Heart left ventricle (tissue), 16 donors: ENCODE measurements at regions not wholly inside any gene's neighbourhood (a gene's known extent, or its start where the extent isn't known, plus 50 kb on each side); places are given as distances from the start of the nearest gene placed in this dataset.

Experiments
- ATAC-seq, 4 donors: fragments of 200-7000 bp; cut with Tn5 transposase; one replicate each; pipeline ENCODE4 v1.9.1; 2020 to 2022; ENCODE audit warnings: moderate library complexity in 4 of 4, mild to moderate bottlenecking in 3 of 4, moderate number of reproducible peaks in 1 of 4
- DNase-seq, 5 donors: peaks; one replicate each; pipeline ENCODE4 v3.0.0-alpha.2; 2020
- H3K27ac ChIP-seq, 12 donors: fragments of 200-600 bp; sonication (generic) in 4 of 12; one replicate each; pipeline versions ENCODE4 v1.5.0 to v1.8.0; 2016 to 2022; ENCODE audit warnings: mild to moderate bottlenecking in 2 of 12
- H3K27me3 ChIP-seq, 9 donors: fragments of 200-600 bp; sonication (generic) in 2 of 9; one replicate each; pipeline versions ENCODE4 v1.5.1 to v1.8.0; 2016 to 2022; ENCODE audit warnings: mild to moderate bottlenecking in 3 of 9
- H3K36me3 ChIP-seq, 9 donors: fragments of 200-600 bp; sonication (generic) in 2 of 9; one replicate each; pipeline versions ENCODE4 v1.5.0 to v1.8.0; 2018 to 2022; ENCODE audit warnings: mild to moderate bottlenecking in 2 of 9
- H3K4me1 ChIP-seq, 12 donors: fragments of 200-600 bp; sonication (generic) in 4 of 12; one replicate each; pipeline versions ENCODE4 v1.5.0 to v1.8.0; 2016 to 2022; ENCODE audit warnings: mild to moderate bottlenecking in 3 of 12
- H3K4me3 ChIP-seq, 12 donors: fragments of 200-600 bp; sonication (generic) in 4 of 12; one replicate each; pipeline versions ENCODE4 v1.5.0 to v1.8.0; 2017 to 2022; ENCODE audit warnings: mild to moderate bottlenecking in 9 of 12, moderate library complexity in 4 of 12
- H3K9me3 ChIP-seq, 12 donors: fragments of 200-600 bp; sonication (generic) in 4 of 12; one replicate each; pipeline versions ENCODE4 v1.5.0 to v1.8.0; 2016 to 2022; ENCODE audit warnings: mild to moderate bottlenecking in 1 of 12
- POLR2A ChIP-seq, 2 donors: fragments of 450-650 bp; IDR thresholded peaks; one replicate each; pipeline ENCODE4 v1.6.1; 2017; ENCODE audit warnings: antibody characterized with exemption in 2 of 2, mild to moderate bottlenecking in 2 of 2, moderate library complexity in 2 of 2
- WGBS, 4 donors: extraction: QIAGEN DNeasy Blood & Tissue Kit in 2 of 4; methylation state at CpG; one replicate each; pipeline versions ENCODE4 v1.1.5 to v1.1.7; 2013 to 2018; 5-methylcytosine and 5-hydroxymethylcytosine counted together
- intact Hi-C, 10 donors: fragments of 100-400 bp; cut with DNase I; formaldehyde crosslinking; loops; one replicate each; pipeline versions ENCODE4 v1.11.1 to v1.14.2; 2022
- TF ChIP-seq, protein P1 (sequence below), 12 donors: fragments of 200-600 bp; sonication (generic) in 4 of 12; IDR thresholded peaks; one replicate each; pipeline versions ENCODE4 v1.5.0 to v1.8.0; 2018 to 2022; ENCODE audit warnings: antibody characterized with exemption in 12 of 12, mild to moderate bottlenecking in 5 of 12
- donor health status: ischemic (EF 13 %, LVEDD 7.1; RV severe dilation, severe dysfunction).
- donor health status: healthy with polysubstance abuse.
- donor health status: DM: no; HTN: yes; CAD: no.
- donor health status: DM: no; HTN: no; CAD: no.
- donor health status: ischemic (EF 25% LVEDD 6.9; RV normal size, moderate dysfunction).
- donor health status: ischemic (EF 25% LVEDD 5.7; RV mildly dilated, moderate dysfunction).
- donor health status: healthy.
- donor health status: DM: yes; HTN: yes; CAD: no.
- donor health status: ischemic (EF 35%, LVEDD 5.7; RV mildly dilated, moderate dysfunction).
- donor health status: nonischemic (EF 11% LVEDD 7.7; RV severe dilation, severe dysfunction).
- donor health status: DM: yes; HTN: yes; CAD: no.
- donor health status: PGD.
- donor health status: ischemic (EF 29% LVEDD 5.4; RV normal size, mild dysfunction).
- donor health status: nonischemic (EF 23%, LVEDD 6.1; RV moderate dilation, normal function).

DNA sequence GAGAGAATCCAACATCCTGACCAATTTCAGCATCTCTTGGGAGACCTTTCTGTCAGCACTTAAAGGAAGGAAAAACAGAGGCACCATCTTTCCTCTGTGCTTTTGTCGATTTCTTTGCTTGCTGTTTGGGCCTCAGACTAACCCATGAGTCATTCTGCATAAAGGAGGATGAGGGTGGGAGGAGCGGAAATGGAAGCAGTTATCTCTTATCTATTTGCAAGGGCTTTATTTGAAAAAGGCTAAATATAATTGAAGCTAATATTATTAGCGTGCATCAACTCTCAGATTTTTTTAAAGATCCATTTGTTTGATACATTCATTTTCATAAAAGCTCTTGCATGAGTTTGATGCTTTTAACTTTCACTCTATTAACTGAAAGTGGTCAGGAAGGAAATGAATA lies 72.9 kb downstream of the ZNF622 start:
- no peaks in the 10 kb centered on the region for H3K27me3 ChIP-seq
- intact Hi-C loops, result no loop called here
- no peak overlapping the region for H3K4me3 ChIP-seq
- DNase-seq (no peak), ATAC-seq (no peak)
- H3K9me3 ChIP-seq, result peaks cover 0 to 3% (median 0%) of the 10 kb centered on the region in 12 donors
- no peaks in the 10 kb centered on the region for H3K4me1 ChIP-seq
- TF ChIP-seq, protein P1, sequence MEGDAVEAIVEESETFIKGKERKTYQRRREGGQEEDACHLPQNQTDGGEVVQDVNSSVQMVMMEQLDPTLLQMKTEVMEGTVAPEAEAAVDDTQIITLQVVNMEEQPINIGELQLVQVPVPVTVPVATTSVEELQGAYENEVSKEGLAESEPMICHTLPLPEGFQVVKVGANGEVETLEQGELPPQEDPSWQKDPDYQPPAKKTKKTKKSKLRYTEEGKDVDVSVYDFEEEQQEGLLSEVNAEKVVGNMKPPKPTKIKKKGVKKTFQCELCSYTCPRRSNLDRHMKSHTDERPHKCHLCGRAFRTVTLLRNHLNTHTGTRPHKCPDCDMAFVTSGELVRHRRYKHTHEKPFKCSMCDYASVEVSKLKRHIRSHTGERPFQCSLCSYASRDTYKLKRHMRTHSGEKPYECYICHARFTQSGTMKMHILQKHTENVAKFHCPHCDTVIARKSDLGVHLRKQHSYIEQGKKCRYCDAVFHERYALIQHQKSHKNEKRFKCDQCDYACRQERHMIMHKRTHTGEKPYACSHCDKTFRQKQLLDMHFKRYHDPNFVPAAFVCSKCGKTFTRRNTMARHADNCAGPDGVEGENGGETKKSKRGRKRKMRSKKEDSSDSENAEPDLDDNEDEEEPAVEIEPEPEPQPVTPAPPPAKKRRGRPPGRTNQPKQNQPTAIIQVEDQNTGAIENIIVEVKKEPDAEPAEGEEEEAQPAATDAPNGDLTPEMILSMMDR (IDR thresholded peaks at IDR 0.05), result no peak
- no peak for TF ChIP-seq POLR2A (IDR thresholded peaks at IDR 0.05)
- H3K36me3 ChIP-seq, result no peaks in the 10 kb centered on the region
- no peak overlapping the region for H3K27ac ChIP-seq
- WGBS, 4 donors, result 36 to 53% (median 43%) methylated on average over 3 of the region's 3 CpGs

DNA sequence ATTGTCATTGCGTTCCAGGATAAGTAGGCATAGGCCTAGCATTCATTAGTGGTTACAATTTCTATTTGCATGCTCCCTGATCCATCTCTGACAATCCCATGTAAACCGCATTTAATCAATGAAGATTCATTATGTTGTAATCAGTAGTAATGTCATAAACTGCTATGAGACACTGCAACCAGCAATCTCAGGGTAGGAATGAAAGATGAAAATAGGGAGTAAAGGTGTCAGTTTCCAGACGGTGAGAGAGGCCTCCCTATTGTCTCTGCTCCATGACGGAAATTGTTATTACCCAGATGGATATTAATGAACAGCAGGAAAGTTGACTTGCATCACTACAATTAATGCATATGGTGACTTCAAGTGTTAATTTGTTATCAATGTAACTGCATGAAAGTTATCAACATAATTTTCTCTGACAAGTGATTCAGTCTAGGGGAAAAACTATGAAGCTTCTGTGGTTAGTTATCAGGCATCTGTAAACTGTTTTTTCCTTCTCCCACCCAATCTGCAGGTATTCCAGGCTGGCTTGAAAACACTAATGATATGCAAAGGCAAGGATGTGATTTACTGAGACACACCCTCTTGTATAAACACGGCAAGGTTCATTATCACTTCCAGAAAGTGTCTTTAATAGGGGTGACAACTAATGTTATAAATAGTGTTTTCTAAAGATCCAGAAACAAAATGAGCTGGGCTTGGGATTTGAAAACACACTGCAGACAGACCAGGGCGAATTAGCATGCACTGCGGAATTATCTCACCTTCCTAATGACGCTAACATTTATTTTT lies 73.5 kb downstream of the ZNF622 start:
- ATAC-seq (no peak), DNase-seq (no peak)
- no peak overlapping the region for H3K27ac ChIP-seq
- H3K4me1 ChIP-seq, result no peaks in the 10 kb centered on the region
- no peak overlapping the region for H3K4me3 ChIP-seq
- no peak for TF ChIP-seq POLR2A (IDR thresholded peaks at IDR 0.05)
- TF ChIP-seq, protein P1 (IDR thresholded peaks at IDR 0.05), result no peak
- H3K9me3 ChIP-seq, result no peaks in the 10 kb centered on the region
- H3K27me3 ChIP-seq, result no peaks in the 10 kb centered on the region
- intact Hi-C loops, result no loop called here
- no peaks in the 10 kb centered on the region for H3K36me3 ChIP-seq
- WGBS, 4 donors, result 64 to 67% (median 65%) methylated on average over 8 of the region's 8 CpGs

DNA sequence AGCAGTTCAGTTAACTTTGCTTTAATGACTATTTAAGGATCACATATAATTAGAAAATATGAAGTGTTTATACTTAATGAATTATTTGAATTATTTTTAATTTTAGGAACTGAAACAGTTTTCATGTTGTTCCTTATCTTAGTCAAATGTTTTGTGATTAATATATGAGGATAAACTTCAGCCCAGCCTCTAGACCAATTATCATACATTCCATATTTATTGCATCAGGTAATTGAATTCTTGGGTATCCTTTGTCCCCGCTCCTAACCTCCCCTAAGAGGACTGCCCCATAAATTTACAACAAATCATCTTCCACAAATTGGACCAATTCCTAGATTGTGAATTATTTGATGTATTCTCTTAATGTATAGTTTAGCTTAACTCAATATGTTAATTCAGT lies 74.8 kb downstream of the ZNF622 start:
- Histone ChIP-seq H3K4me3 (no peak overlapping the region), H3K9me3 (no peaks in the 10 kb centered on the region), H3K27me3 (no peaks in the 10 kb centered on the region), H3K4me1 (no peaks in the 10 kb centered on the region), H3K27ac (no peak overlapping the region), H3K36me3 (no peaks in the 10 kb centered on the region)
- DNase-seq (no peak), ATAC-seq (no peak)
- intact Hi-C loops, result no loop called here
- 91 to 100% (median 93%) methylated on average over 1 of the region's 1 CpG for WGBS, 4 donors
- TF ChIP-seq, protein P1 (IDR thresholded peaks at IDR 0.05), result no peak
- no peak for TF ChIP-seq POLR2A (IDR thresholded peaks at IDR 0.05)

DNA sequence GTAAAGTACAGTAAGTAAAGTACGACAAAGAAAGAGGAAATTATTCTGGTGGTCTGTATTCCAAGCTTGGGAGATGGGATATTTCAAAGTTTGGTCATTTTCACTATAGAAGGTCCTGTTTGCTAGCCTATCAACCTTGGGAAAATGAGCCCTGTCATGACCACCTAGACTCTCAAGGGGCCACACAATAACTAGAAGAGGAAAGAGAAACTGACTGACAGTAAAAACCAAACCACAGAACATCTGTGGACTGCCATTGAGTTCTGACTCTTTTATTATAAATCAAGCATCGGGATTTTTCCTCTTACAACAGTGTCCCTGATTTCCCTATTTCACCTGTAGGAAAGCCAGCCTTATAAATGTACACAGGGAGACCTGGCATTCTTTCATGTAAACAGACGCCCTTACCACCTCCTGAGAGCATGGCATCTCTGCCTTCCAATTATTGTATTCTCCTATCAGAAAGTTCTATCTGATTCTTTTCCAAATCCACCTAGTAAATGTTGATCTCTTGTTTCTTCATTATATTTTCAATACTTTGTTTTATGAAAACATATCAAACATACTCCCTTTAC lies 80.0 kb downstream of the ZNF622 start:
- no peak for ATAC-seq
- Histone ChIP-seq H3K4me1 (no peaks in the 10 kb centered on the region), H3K27me3 (no peaks in the 10 kb centered on the region), H3K36me3 (no peaks in the 10 kb centered on the region), H3K4me3 (no peak overlapping the region), H3K27ac (no peak overlapping the region), H3K9me3 (no peaks in the 10 kb centered on the region)
- 75 to 91% (median 82%) methylated on average over 3 of the region's 3 CpGs for WGBS, 4 donors
- DNase-seq, result no peak
- TF ChIP-seq, protein P1 (IDR thresholded peaks at IDR 0.05), result no peak
- no peak for TF ChIP-seq POLR2A (IDR thresholded peaks at IDR 0.05)
- intact Hi-C loops, result no loop called here
